ENCODE measurements at regions not wholly inside any gene's neighbourhood (a gene's known extent, or its start where the extent isn't known, plus 50 kb on each side); places are given as distances from the start of the nearest gene placed in this dataset.

GRCh38 chr14:44030831-44031383, 476.2 kb downstream of the FSCB start:
- Histone ChIP-seq H3K4me3 (ENCODE audit: low read depth in 1 of 2, low read length in 2 of 2) (no peak overlapping the region), H3K27me3 (ENCODE audit: insufficient read depth, low read length, poor library complexity) (no peaks in the 10 kb centered on the region), H3K4me2 (ENCODE audit: insufficient read depth, low read length) (no peak overlapping the region), H3K36me3 (ENCODE audit: insufficient read depth, low read length) (no peaks in the 10 kb centered on the region), H3K79me2 (ENCODE audit: insufficient read depth, low read length) (no peaks in the 10 kb centered on the region), H3K27ac (ENCODE audit: low read length) (no peak overlapping the region), H3K9me3 (ENCODE audit: insufficient read depth, low read length, severe bottlenecking) (no peaks in the 10 kb centered on the region), H3K9ac (ENCODE audit: low read depth, low read length) (no peak overlapping the region), H3K4me1 (ENCODE audit: insufficient read depth, low read length) (no peaks in the 10 kb centered on the region), H2AFZ (ENCODE audit: low read depth, low read length) (no peak overlapping the region), H4K20me1 (ENCODE audit: insufficient read depth, low read length) (no peaks in the 10 kb centered on the region)
- DNase-seq (no peak), ATAC-seq (ENCODE audit: insufficient read depth, low read depth) (no peak)
- TF ChIP-seq EZH2 (IDR thresholded peaks at IDR 0.05; ENCODE audit: borderline replicate concordance, low read depth, low read length, severe bottlenecking) (no peak), CTCF (IDR thresholded peaks at IDR 0.05; ENCODE audit: borderline replicate concordance, extremely low read depth, low read length, poor library complexity, severe bottlenecking) (no peak)

GRCh38 chr14:44029933-44030332, 477.1 kb downstream of the FSCB start:
- Histone ChIP-seq H3K9ac (ENCODE audit: low read depth, low read length) (no peak overlapping the region), H3K4me3 (ENCODE audit: low read depth in 1 of 2, low read length in 2 of 2) (no peak overlapping the region), H3K4me1 (ENCODE audit: insufficient read depth, low read length) (no peaks in the 10 kb centered on the region), H3K27me3 (ENCODE audit: insufficient read depth, low read length, poor library complexity) (no peaks in the 10 kb centered on the region), H2AFZ (ENCODE audit: low read depth, low read length) (no peak overlapping the region), H4K20me1 (ENCODE audit: insufficient read depth, low read length) (no peaks in the 10 kb centered on the region), H3K27ac (ENCODE audit: low read length) (no peak overlapping the region), H3K36me3 (ENCODE audit: insufficient read depth, low read length) (no peaks in the 10 kb centered on the region), H3K4me2 (ENCODE audit: insufficient read depth, low read length) (no peak overlapping the region), H3K9me3 (ENCODE audit: insufficient read depth, low read length, severe bottlenecking) (no peaks in the 10 kb centered on the region), H3K79me2 (ENCODE audit: insufficient read depth, low read length) (no peaks in the 10 kb centered on the region)
- no peak for ATAC-seq (ENCODE audit: insufficient read depth, low read depth)
- TF ChIP-seq CTCF (IDR thresholded peaks at IDR 0.05; ENCODE audit: borderline replicate concordance, extremely low read depth, low read length, poor library complexity, severe bottlenecking) (no peak), EZH2 (IDR thresholded peaks at IDR 0.05; ENCODE audit: borderline replicate concordance, low read depth, low read length, severe bottlenecking) (no peak)
- no peak for DNase-seq

- Histone ChIP-seq H3K27me3 (ENCODE audit: insufficient read depth, low read length, poor library complexity) (no peaks in the 10 kb centered on the region), H3K79me2 (ENCODE audit: insufficient read depth, low read length) (no peaks in the 10 kb centered on the region), H2AFZ (ENCODE audit: low read depth, low read length) (no peak overlapping the region), H3K4me3 (ENCODE audit: low read depth in 1 of 2, low read length in 2 of 2) (no peak overlapping the region), H3K9me3 (ENCODE audit: insufficient read depth, low read length, severe bottlenecking) (no peaks in the 10 kb centered on the region), H3K27ac (ENCODE audit: low read length) (no peak overlapping the region), H3K4me2 (ENCODE audit: insufficient read depth, low read length) (no peak overlapping the region), H3K4me1 (ENCODE audit: insufficient read depth, low read length) (no peaks in the 10 kb centered on the region), H3K9ac (ENCODE audit: low read depth, low read length) (no peak overlapping the region), H3K36me3 (ENCODE audit: insufficient read depth, low read length) (no peaks in the 10 kb centered on the region), H4K20me1 (ENCODE audit: insufficient read depth, low read length) (no peaks in the 10 kb centered on the region)
- ATAC-seq (ENCODE audit: insufficient read depth, low read depth) (no peak), DNase-seq (no peak)
- TF ChIP-seq CTCF (IDR thresholded peaks at IDR 0.05; ENCODE audit: borderline replicate concordance, extremely low read depth, low read length, poor library complexity, severe bottlenecking) (no peak), EZH2 (IDR thresholded peaks at IDR 0.05; ENCODE audit: borderline replicate concordance, low read depth, low read length, severe bottlenecking) (no peak)
These were observed 479.7 kb downstream of the FSCB start for GRCh38 chr14:44027397-44027796.

- Histone ChIP-seq H3K4me2 (ENCODE audit: insufficient read depth, low read length) (no peak overlapping the region), H3K36me3 (ENCODE audit: insufficient read depth, low read length) (no peaks in the 10 kb centered on the region), H3K27me3 (ENCODE audit: insufficient read depth, low read length, poor library complexity) (no peaks in the 10 kb centered on the region), H2AFZ (ENCODE audit: low read depth, low read length) (no peak overlapping the region), H3K27ac (ENCODE audit: low read length) (no peak overlapping the region), H3K4me1 (ENCODE audit: insufficient read depth, low read length) (no peaks in the 10 kb centered on the region), H3K9ac (ENCODE audit: low read depth, low read length) (no peak overlapping the region), H3K4me3 (ENCODE audit: low read depth in 1 of 2, low read length in 2 of 2) (no peak overlapping the region), H3K9me3 (ENCODE audit: insufficient read depth, low read length, severe bottlenecking) (no peaks in the 10 kb centered on the region), H4K20me1 (ENCODE audit: insufficient read depth, low read length) (no peaks in the 10 kb centered on the region), H3K79me2 (ENCODE audit: insufficient read depth, low read length) (no peaks in the 10 kb centered on the region)
- no peak for ATAC-seq (ENCODE audit: insufficient read depth, low read depth)
- no peak for DNase-seq
- no peak for TF ChIP-seq EZH2 (IDR thresholded peaks at IDR 0.05; ENCODE audit: borderline replicate concordance, low read depth, low read length, severe bottlenecking)
- TF ChIP-seq CTCF (IDR thresholded peaks at IDR 0.05; ENCODE audit: borderline replicate concordance, extremely low read depth, low read length, poor library complexity, severe bottlenecking) = no peak
These were observed 496.5 kb downstream of the FSCB start for GRCh38 chr14:44010595-44010994.

All from DND-41 (cell line).